SU-DHL-6 (cell line): ENCODE measurements at regions not wholly inside any gene's neighbourhood (a gene's known extent, or its start where the extent isn't known, plus 50 kb on each side); places are given as distances from the start of the nearest gene placed in this dataset.
A peak's percentile ranks its signal among the peaks of the same experiment; 100 is the strongest.

Experiments
- EZH2phosphoT487 ChIP-seq: fragments of 200-600 bp; sonication (generic), shearing (Covaris generic); conservative IDR thresholded peaks from 2 replicates; pipeline ENCODE4 v1.6.1; 2018; ENCODE audit warnings: mild to moderate bottlenecking, antibody characterized with exemption, low read length, moderate library complexity, mixed read lengths
- TF ChIP-seq, protein P1 (sequence below): fragments of 200-600 bp; sonication (generic); IDR thresholded peaks from one replicate; pipeline ENCODE4 v1.5.1; 2017; ENCODE audit warnings: antibody characterized with exemption, mild to moderate bottlenecking, low read length, moderate library complexity; ENCODE audit not compliant: insufficient read depth, poor library complexity, severe bottlenecking

DNA sequence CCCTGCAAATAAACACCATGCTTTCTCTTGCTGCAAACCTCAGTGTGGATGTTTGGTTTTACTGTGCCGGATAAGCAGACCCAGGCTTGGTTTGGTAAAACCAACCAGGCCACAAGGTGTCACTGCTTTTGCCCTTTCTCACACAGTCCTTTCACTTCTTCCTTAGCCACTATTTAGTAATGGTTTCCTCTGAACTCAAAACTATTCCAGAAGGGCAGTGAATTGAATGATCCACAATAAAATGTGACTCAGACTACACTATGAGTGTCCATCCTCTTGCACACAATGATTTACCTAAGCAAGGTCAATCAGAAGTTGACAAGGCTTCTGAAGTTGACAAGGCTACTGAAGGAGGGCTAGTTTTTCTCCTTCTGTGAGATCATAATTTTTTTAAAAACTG lies 552.4 kb upstream of the CCDC54 start:
- TF ChIP-seq, protein P1, sequence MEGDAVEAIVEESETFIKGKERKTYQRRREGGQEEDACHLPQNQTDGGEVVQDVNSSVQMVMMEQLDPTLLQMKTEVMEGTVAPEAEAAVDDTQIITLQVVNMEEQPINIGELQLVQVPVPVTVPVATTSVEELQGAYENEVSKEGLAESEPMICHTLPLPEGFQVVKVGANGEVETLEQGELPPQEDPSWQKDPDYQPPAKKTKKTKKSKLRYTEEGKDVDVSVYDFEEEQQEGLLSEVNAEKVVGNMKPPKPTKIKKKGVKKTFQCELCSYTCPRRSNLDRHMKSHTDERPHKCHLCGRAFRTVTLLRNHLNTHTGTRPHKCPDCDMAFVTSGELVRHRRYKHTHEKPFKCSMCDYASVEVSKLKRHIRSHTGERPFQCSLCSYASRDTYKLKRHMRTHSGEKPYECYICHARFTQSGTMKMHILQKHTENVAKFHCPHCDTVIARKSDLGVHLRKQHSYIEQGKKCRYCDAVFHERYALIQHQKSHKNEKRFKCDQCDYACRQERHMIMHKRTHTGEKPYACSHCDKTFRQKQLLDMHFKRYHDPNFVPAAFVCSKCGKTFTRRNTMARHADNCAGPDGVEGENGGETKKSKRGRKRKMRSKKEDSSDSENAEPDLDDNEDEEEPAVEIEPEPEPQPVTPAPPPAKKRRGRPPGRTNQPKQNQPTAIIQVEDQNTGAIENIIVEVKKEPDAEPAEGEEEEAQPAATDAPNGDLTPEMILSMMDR = peak; percentile 45
- no peak for TF ChIP-seq EZH2phosphoT487
